MV-4-11 (cell line): ENCODE measurements at regions not wholly inside any gene's neighbourhood (a gene's known extent, or its start where the extent isn't known, plus 50 kb on each side); places are given as distances from the start of the nearest gene placed in this dataset.

Source experiments
- DNase-seq: peaks from one replicate; lab custom pipeline; 2025; lab: John Stamatoyannopoulos, UW

DNA sequence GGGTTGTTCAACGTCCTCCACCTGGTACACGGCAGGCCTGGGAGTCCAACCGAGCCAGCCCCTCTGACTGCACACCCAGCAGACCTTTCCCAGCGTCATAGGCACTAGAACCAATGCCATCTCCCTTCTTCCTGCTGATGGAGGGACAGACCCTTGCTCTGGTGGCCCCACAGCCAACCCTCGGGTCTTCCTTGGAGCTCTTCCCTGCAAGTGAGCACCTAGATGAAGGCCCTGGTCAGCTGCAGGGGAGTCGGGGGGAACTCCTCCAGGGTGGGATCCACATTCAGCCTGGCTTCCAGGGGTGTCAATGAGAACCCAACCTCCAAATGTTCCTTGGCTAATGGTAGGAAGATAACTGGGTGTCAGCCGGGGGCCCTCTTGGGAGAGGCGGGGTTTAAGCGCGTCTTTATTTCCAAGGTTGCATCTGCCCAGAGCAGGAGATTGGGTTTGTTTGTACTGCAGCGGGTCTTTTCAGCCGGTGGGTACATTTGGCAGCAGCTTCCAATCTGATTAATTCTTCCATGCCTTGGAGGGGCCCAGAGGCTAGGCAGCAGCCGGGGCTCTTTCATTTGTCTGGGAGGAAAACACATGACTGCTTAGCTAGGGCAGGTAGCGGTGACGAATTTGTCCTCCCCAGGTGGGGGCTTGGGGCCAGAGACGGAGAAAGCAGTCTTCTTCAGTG is 56.0 kb upstream of the SHISAL1 start:
- no peak for DNase-seq

DNA sequence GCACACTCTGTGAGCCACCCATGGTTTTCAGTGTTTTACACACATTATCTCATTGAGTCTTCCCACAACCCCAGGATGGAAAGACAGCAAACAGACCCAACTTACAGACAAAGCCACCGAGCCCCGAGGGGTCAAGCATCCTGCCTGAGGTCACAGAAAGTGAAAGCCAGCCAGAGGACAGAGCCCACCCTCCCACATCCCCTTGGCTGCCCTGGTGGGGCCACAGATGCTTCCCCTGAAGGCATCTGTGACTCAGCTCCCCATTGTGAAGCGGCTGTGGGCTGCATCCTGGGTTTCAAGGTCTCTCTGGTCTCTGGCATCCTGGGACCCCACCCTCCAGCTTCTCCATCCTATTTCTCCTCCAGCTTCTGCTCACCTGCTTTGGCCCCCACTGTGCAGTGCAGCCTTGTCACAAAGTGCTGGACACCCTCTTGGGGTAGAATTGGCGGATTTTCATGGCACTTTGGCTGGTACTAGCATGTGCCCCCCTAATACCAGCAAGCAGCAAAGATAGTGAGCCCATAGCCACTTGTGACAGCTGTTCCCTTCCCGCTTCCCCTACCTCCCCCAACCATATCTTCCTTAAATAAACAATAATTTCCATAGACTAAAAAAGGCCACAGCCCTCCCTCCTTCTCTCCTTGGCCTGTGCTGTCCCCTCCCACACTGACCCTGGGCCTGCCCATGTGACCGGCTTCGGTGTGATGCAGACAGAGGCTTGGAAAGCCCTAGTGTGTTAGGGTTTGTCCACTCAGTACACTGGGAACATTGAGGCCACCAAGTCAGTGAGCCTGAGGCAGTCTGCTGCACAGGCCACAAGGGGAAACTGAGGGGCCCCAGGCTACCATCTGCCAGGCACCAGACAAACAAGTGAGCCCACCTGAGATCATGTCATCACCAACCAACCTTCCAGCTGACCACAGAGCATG is 53.9 kb upstream of the SHISAL1 start:
- DNase-seq: no peak

DNA sequence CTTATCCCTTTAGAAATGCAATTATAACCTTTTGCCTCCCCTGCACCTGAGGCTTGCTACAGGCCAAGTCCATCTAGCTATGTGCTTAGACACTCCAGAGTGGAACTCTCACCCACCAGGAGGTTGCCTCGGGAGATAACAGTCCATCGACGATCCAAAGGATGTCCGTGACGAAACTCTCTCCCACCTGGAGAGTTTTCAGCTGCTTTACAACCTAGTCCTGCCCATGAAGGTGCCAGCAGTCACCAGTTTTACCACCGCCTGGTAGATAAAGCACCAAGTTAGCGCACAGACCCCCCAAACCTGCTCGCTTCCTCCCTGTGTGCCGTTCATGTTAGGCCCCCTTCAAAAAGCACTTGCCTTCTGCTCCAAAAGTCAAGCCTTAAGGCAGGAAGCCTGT is 53.1 kb upstream of the SHISAL1 start:
- no peak for DNase-seq

DNA sequence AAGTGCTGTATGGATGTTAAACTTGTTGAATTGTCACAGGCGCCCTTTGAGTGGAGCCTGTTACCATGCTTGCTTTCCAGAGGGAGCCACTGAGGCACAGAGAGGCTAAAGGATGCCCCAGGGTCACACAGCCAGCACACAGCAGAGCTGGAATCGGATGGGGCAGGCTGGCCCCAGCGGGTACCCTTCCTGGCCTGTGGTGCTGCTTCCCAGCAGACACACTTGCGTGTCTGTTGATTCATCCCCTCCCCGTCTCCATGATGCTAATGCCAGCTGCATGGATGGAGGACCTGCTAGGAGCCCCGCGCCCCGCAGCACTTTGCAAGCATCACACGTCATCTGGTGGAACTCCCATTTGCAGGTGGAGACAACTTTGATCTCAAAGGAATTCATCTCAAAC is 52.4 kb upstream of the SHISAL1 start:
- no peak for DNase-seq

DNA sequence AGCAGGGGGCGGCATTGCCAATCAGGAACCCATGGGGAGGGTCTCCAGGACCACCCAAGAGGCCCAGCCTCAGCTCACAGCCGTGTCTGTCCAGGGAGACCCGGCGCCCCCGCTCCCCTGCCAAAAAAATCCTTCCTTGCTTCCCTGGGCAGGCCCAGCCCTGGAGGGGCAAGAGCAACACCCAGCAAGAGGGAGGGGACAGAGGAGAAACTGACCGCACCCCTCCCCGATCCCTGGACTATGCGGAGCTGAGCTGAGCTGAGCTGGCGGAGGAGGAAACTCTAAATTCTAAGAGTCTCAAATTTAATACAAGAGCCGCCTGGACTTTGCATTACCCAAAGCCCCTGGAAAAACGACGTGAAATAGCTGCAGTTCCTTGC is 52.0 kb upstream of the SHISAL1 start:
- no peak for DNase-seq

DNA sequence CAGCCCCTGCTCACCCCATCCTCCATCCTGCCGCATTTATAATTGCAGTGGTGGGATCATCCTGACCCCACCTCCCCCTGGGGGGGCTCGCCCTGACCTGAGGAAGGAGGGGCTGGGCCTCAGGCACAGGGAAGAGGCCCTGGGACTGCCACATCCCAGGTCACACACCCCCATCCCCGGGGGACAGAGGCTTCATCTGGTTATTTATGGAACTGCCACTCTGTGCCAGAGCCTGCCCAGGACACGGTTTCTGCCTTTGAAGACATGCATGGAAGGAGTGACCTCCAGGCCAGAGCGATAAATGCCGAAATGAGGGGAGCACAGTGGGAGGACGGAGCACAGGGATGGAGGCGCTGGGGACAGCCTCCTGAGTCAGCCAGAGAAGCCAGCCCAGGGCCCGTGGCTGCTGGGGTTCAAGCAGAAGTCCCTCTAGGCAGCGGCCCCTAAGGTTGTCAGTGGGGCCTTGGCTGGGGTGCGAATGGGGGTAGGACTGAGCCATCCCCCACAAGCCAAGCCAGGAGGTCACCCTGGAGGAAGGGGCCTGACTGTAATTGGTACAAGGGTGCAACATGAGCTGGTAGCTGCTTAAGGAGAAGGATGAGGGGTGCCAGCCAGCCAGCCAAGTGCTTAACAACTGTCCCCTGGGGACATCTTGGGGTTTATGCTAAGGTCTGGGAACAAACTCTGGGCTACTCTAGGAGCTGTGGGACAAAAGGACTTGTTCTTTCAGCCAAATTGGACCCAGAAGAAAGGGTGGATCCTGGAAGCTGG is 51.4 kb upstream of the SHISAL1 start:
- DNase-seq: no peak

DNA sequence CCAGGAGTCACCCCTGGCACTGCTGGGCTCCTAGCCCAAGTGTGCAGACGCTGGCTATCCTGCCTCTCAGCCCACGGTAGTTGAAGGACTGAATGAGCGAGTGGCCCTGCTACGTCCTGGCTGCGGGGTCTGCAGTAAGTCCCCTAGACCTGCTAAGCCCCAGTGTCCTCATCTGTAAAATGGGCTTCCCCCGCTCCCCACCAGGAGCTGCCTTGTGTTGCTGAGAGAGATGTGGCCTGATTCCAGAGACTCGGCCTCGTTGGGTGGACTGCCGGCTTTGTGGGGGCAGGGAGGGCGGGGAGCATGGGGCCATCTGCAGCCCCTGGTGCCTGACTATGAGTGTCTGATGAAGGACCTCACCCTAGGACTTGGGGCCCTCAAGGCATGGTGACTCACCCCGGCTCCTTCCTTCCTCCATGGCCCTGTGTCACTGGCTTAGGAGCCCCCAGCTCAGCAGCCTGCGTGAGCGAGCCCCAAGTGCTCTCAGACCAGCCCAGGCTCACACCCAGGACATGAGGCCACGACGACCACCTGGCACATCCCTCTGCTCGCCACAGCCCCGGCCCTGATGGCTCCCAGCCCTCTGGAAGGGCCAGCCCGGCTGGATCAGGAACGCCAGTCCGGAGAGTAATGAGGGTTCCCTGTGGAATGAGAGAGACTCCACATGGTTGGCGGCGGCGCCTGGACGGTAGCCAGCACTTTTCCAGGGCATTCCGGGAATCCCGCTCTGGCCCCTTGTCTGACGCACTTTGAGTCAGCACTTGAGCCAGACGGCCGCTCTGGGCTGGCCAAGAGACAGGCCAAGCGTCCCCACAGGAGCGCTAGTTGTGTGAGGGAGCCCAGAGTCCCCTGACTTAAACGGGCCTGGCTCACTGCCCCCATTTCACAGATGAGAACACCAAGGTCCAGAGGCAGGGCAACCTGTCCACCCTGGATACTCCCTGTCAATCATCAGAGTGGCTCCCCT is 50.5 kb upstream of the SHISAL1 start:
- DNase-seq: no peak

DNA sequence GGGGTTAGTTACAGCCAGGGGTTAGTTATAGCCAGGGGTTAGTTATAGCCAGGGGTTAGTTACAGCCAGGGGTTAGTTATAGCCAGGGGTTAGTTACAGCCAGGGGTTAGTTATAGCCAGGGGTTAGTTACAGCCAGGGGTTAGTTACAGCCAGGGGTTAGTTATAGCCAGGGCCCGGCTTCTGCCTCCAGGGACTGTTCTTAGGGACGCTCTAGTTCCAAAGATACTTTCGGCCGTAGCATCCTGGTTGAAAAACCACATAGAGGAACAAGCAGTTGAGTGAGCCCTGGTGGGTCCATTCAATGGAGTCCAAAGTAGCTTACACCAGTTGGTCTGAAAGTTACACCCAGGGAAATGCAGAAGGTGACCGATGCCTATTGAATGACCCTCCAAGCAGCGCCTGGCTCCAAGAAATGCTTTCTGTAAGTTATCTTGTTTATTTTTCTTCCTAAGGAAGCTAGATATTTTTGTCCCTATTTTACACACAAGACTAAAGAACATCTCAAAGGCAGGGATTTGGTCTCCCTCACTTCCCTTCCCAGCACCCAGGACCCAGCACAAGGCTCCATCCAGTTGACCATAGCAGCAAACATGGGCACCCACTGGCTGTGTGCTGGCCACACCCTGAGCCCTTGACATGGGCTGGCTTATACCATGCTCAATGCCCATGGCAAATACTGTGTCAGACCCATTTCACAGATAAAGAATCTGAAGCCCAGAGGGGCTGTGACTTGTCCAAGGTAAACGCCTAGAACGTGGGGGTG is 49.7 kb upstream of the SHISAL1 start:
- peak; percentile 13 for DNase-seq
